ENCODE measurements at regions not wholly inside any gene's neighbourhood (a gene's known extent, or its start where the extent isn't known, plus 50 kb on each side); places are given as distances from the start of the nearest gene placed in this dataset.

- TF ChIP-seq, protein P1, sequence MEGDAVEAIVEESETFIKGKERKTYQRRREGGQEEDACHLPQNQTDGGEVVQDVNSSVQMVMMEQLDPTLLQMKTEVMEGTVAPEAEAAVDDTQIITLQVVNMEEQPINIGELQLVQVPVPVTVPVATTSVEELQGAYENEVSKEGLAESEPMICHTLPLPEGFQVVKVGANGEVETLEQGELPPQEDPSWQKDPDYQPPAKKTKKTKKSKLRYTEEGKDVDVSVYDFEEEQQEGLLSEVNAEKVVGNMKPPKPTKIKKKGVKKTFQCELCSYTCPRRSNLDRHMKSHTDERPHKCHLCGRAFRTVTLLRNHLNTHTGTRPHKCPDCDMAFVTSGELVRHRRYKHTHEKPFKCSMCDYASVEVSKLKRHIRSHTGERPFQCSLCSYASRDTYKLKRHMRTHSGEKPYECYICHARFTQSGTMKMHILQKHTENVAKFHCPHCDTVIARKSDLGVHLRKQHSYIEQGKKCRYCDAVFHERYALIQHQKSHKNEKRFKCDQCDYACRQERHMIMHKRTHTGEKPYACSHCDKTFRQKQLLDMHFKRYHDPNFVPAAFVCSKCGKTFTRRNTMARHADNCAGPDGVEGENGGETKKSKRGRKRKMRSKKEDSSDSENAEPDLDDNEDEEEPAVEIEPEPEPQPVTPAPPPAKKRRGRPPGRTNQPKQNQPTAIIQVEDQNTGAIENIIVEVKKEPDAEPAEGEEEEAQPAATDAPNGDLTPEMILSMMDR (IDR thresholded peaks at IDR 0.05), result no peak
- no peaks in the 10 kb centered on the region for H3K4me1 ChIP-seq
- H3K36me3 ChIP-seq, result no peaks in the 10 kb centered on the region
- no peak overlapping the region for H3K4me3 ChIP-seq
- no peak overlapping the region for H3K27ac ChIP-seq
- no peak overlapping the region for H3K9ac ChIP-seq (ENCODE audit: low read depth in 2 of 2, low read length in 2 of 2)
- no peak for DNase-seq
- no peaks in the 10 kb centered on the region for H3K27me3 ChIP-seq
- intact Hi-C loops (cut with DNase I), result no loop called here
- no peaks in the 10 kb centered on the region for H3K9me3 ChIP-seq
Measured at GRCh38 chr11:119823077-119823476, 94.1 kb upstream of the NECTIN1 start.

DNA sequence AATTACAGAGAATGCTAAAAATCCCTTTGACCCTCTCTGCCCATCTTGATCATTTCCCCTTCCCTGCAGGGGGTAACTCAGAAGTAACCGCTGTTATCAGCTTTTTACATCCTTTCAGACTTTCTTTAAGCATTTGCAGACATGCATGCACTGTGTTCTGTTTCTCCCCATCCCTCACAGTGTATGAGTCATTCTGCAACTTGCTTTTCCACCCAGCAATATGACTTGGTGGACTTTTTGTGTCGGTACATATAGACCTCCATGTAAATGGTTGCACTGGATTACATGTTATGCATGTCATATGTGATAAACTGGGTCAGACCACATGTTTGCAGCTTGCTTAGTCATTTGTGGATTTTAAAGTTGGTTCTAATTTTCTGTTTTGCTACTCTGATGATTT is 87.7 kb upstream of the NECTIN1 start:
- H3K27me3 ChIP-seq, result no peaks in the 10 kb centered on the region
- no peak overlapping the region for H3K4me3 ChIP-seq
- H3K36me3 ChIP-seq, result no peaks in the 10 kb centered on the region
- TF ChIP-seq, protein P1 (IDR thresholded peaks at IDR 0.05), result no peak
- H3K9ac ChIP-seq (ENCODE audit: low read depth in 2 of 2, low read length in 2 of 2), result no peak overlapping the region
- H3K4me1 ChIP-seq, result no peaks in the 10 kb centered on the region
- H3K9me3 ChIP-seq, result no peaks in the 10 kb centered on the region
- no peak overlapping the region for H3K27ac ChIP-seq
- DNase-seq, result no peak
- intact Hi-C loops (cut with DNase I), result no loop called here

DNA sequence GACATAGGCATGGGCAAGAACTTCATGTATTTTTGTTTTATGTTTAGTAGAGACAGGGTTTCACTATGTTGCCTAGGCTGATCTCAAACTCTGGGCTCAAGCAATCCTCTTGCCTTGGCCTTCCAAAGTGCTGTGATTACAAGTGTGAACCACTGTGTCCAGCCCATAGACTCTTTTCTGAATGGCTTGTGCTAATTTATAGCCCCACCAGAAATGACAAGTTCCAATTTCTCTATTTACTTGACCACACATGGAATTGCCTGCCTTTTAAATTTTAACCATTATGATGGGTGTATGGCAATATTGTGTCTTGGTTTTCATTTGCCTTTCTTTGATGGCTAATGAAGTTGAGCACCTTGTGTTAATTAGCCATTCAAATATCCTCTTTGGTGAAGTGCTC is 85.8 kb upstream of the NECTIN1 start:
- Histone ChIP-seq H3K36me3 (no peaks in the 10 kb centered on the region), H3K4me3 (no peak overlapping the region), H3K9ac (ENCODE audit: low read depth in 2 of 2, low read length in 2 of 2) (no peak overlapping the region), H3K9me3 (no peaks in the 10 kb centered on the region), H3K27ac (no peak overlapping the region), H3K27me3 (no peaks in the 10 kb centered on the region), H3K4me1 (no peaks in the 10 kb centered on the region)
- DNase-seq, result no peak
- intact Hi-C loops (cut with DNase I), result no loop called here
- TF ChIP-seq, protein P1 (IDR thresholded peaks at IDR 0.05), result no peak

- Histone ChIP-seq H3K27ac (no peak overlapping the region), H3K4me3 (no peak overlapping the region), H3K27me3 (no peaks in the 10 kb centered on the region), H3K9ac (ENCODE audit: low read depth in 2 of 2, low read length in 2 of 2) (no peak overlapping the region), H3K36me3 (no peaks in the 10 kb centered on the region), H3K9me3 (no peaks in the 10 kb centered on the region), H3K4me1 (no peaks in the 10 kb centered on the region)
- no peak for DNase-seq
- TF ChIP-seq, protein P1 (IDR thresholded peaks at IDR 0.05), result no peak
- intact Hi-C loops (cut with DNase I), result no loop called here
Measured at GRCh38 chr11:119810478-119811232, 81.7 kb upstream of the NECTIN1 start.

DNA sequence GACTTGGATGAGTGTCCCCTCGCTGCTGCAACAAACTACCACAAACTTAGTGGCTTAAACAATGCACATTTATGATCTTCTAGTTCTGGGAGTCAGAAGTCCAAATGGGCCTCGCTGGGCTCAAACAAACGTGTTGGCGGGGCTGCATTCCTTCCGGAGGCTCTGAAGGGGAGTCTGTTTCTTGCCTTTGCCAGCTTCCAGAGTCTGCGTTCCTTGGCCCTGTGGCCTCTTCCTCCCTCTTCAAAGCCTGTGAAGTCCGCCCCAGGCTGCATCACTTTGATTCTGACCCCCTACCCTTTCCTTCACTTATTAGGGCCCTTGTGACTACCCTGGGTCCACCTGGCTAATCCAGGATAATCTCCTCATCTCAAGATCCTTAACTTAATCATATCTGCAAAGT is 80.3 kb upstream of the NECTIN1 start:
- Histone ChIP-seq H3K4me1 (no peaks in the 10 kb centered on the region), H3K9ac (ENCODE audit: low read depth in 2 of 2, low read length in 2 of 2) (no peak overlapping the region), H3K27me3 (no peaks in the 10 kb centered on the region), H3K4me3 (no peak overlapping the region), H3K9me3 (no peaks in the 10 kb centered on the region), H3K27ac (no peak overlapping the region), H3K36me3 (no peaks in the 10 kb centered on the region)
- DNase-seq, result no peak
- intact Hi-C loops (cut with DNase I), result no loop called here
- TF ChIP-seq, protein P1 (IDR thresholded peaks at IDR 0.05), result no peak
